Myocyte (in vitro differentiated cells): ENCODE measurements at regions not wholly inside any gene's neighbourhood (a gene's known extent, or its start where the extent isn't known, plus 50 kb on each side); places are given as distances from the start of the nearest gene placed in this dataset.

ENCODE experiments used
- DNase-seq: peaks from one replicate; pipeline ENCODE4 v3.0.0-alpha.2; 2012; ENCODE audit warnings: low read depth

DNA sequence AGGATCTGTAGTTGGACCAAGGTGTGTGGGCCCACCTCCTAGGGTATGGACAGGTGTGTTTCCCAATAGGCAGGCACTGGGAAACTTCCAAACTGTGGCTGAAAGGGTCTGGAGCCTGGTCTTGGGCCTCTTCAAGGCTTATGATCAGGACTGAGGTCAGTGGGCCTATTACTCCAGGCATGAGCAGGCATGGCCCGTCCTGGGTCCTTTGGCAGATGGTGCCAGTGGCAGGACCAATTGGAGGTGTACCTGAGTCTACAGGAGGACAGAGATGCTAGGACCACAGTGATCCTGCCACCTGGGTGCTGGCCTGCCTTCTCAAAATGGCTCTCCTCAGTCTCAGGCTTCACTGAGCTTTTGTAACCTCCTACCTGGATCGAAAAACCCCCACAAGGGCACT is 95.4 kb downstream of the RAB18 start:
- no peak for DNase-seq

DNA sequence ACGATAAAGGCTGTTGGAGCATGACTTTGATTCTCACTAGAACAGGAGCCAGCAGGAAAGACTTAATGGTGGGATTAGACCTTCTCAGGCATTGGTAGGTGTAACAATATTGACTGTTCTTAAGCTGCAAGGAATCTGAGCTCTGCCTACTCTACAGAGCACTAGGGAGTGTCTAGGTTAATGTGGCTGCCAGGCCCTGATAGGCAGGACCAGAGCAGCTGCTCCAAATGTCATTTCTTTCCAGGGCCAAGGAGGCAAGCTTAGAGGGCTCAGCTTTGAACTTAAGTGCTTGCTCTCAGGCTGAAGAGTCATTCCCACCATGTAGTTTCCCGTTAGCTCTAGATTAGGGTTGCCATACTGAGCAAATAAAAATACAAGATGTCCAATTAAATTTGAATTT is 96.8 kb downstream of the RAB18 start:
- peak; percentile 42 for DNase-seq

DNA sequence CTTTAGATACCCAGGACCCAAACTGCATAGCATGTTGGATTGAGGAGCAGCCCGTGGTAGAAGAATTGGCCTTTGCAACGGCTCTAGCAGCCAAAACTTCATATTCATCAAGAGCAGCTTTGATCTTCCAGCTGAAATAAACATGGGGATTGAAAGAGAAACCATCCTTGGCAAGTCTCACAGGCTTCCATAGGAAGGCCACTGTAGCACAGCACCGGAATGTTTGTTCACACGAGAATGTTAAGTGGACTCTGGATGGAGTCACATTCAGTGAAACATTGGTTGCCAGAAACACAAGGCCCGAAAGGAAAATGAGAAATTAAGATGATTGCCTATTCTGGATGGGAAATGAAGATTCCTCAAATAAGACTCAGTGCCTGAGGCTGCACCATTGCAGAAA is 97.4 kb downstream of the RAB18 start:
- no peak for DNase-seq

DNA sequence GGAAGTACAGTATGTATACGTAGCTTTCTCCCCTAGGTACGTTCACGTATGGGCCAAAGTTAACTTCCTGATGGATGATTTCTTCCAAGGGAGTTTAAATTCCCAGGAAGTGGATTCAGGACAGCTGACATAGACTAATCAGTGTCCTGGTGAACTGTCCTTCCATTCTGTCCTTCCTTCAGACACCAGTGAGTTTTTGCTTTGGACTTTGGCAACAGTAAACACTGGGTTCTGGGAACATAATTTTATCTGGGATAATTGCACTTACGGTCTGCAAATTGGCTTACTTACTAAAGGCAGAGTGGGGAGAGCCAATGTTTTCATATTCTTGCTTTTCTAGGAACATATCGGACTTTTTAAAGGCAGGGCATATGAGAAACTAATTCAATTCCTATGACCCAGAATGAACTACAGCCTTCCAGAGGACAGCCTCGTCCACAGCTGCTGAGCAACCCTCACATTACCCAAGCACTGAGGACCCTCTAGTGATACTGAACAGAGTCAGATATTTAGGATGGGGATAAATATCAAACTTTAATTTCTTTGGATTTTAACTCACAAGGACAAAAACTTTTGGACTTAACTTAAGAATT is 97.9 kb downstream of the RAB18 start:
- no peak for DNase-seq

DNA sequence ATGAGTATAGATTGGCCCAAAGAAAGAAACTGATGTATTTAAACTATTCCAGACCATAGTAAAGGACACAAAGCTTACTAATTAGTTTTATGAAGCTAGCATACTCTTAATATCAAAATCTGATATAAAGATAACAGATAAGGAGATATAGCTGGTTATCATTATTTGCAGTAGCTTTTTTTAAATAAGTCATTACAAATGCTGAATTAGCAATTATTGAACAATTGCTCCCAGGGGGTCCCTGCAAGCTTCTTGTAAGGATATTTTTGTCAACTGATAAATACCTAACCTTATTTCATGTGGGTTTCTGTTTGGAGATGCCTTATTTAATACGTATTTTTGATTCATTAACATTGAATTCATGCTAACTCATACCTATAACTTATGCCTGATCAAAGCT is 99.0 kb downstream of the RAB18 start:
- no peak for DNase-seq

DNA sequence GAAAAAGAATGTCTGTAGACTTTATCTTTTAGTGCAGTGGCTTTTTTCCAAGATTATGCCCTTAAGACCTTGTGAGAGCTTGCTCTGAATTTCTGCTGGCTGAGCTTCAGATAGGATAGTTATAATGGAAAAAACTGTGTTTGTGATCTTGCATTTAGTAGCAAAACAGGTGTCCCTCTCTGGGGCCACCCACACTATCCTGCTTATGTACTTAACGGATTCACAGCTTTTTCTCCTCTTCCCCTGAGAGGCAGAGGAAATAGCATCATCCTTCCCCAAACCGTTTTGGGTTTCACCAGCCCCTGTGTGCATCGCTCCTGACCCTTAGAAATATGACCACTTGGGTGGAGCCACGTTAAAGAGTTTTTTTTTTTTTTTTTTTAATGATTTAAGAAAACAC is 101.2 kb downstream of the RAB18 start:
- DNase-seq = no peak

DNA sequence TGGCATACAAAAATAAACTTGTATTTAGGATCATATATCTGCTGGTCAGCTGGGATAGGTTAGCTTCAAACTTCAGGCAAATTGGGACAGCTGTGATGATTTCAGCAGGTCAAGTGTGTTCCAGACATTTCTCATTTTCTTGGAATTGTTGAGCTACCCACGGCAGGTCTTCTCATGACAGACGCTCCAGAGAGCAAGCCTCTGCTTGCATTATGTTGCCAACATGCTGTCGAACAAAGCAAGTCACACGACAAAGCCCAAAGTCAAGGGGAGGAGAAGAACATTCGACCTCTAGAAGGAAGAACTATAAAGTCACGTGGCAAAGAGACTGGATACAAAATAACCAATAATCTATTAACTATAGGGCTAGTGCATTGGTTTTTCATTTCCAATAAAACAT is 103.5 kb downstream of the RAB18 start:
- no peak for DNase-seq

DNA sequence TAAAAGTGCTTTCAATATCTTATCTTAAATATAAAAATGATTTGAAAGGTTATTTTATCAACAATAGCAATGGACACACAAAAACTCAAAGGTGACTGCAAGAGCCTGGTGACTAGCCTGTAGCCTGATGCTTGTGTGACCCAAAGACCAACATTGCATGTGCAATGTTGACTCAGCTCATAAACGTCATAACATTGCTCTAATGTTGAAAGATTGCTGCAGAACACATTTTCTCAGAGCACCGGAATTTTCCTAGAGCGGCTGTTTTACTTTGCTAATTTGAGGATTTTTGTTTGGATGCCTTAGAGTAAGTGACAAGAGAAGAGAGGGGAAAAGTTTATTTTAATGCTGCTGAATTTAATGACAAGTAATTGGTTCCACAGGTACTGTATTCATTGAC is 107.1 kb downstream of the RAB18 start:
- DNase-seq = peak; percentile 22

DNA sequence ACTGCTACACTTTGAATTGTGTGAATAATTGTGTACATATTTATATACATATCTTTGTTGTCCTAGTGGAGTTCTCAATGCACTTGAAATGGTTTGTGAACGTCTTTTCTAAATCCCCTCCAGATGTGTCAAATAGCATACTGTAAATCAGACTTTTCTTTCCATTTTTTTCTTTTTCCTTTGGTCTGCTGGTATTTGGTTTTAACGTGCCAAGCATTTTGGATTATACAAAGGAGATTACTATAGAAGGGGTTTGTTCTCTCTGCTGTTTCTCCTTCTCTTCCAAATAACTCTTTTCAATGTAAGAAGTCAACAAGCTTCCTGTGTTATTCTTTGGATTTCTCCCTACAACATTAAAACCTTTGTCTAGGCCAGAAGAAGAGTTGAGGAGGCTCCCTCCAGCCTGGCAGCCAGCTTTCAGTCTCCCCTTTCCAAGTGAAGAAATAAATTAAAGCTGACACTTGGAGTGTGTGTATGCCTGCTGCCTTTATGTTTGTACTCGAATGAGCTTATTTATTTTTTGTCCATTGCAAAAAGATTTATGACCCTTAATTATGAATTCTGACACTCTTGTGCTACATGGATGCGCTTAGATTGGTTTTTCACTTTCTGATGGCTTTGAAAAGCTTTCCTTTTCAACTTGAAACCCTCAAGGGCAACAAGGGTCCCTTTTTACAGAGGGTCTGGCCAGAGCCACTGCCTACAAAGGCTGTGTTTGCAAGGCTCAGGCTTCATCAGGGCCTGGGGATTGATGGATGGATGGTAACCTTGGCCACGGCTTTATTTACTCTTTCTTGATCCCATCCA is 107.8 kb downstream of the RAB18 start:
- DNase-seq = no peak

DNA sequence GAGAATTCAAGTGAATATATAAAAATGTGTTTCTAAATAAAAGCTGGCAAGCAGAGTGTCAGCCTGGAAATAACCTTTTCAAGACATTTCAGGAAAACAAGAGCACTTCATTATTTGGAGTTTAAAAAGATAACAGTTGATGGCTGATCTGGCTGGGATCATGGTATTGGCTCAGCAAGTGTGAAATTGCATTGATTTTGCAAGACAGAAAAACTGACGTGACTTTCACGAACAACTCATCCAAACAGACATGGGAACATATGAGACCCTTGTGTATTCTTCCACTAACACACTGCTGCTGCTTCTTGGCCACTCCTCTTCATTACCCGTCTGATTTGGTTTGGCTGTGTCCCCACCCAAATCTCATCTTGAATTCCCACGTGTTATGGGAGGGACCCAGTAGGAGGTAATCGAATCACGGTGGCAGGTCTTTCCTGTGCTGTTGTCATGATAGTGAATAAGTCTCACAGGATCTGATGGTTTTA is 108.5 kb downstream of the RAB18 start:
- no peak for DNase-seq

DNA sequence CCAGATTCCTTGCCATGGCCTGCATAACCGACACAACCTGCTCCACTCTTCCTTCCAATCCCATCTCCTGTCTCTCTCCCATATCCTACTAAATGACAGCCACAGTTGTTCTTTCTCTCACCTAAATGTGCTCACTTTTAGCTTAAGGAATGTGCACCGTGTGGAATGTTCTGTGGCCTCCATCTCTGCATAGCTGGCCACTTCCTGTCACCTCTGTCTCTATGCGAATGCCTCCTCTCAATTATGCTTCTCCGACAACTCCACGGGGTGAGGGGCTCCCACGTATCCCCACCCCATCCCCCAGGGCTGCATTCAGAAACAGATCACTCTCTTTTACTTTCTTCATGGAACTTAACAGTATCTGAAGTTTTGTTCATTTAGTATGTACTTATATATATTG is 110.7 kb downstream of the RAB18 start:
- DNase-seq = no peak

DNA sequence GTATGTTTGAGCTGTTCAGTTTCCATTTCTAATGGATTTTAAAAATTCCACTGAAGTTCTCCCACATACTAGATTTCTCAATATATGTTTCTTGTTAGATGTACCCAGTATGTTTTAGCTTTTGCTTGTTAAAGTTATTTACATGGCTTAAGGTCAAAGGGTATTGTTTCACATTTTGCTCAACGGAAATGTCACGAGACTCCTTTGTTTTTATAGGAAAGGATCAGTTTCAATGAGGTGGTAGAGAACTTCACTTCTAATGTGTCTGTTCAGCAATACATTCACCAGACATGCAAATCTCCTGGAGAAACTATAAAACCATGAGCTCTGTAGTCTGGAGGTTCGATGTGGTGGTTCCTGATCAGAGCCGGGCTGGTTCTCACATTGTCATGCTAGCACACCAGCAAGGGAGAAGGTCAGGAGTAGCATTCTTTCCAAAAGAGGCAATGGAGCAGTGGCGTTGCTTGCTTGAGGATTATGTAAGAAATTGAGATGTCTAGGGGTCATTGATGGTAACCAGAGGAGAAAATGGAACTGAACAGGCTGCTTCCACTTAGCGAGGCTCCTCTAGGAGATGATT is 114.0 kb downstream of the RAB18 start:
- no peak for DNase-seq

DNA sequence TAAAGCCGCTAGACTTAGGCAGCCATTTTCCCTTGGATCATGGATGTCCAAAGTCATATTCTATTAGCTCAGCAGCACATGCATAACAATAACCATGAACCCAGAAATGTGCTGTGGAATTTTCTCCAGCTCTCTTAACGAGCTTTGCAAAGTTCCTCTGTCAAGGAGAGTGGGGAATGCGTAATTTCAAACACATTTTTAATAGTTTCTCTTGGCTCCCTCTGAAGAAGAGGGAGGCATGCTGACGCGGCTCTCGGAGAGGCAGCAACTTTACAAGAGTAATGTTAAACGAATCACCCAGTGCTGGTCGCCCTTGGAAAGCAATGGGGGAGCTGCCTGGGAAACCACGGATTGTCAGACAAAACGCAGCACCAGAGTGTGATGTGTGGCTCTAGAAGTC is 114.8 kb downstream of the RAB18 start:
- DNase-seq = no peak

DNA sequence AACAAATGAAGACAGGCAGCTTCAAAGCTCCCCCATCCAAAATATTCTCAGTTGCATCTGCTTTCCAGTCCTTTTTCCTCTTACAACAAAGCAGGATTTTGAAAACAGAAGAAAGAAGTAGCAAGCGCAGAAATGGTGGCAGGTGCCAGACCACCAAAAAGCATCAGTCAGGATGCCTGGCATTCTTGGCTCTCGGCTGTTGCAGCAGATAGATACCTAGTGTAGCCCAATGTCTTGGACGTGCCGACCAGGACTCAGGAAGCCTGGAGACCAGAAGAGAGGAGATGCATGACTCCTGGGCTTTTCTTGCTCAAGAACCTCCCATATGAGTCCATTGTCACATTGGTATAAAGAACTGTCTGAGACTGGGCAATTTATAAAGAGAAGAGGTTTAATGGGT is 115.2 kb downstream of the RAB18 start:
- DNase-seq = peak; percentile 15

DNA sequence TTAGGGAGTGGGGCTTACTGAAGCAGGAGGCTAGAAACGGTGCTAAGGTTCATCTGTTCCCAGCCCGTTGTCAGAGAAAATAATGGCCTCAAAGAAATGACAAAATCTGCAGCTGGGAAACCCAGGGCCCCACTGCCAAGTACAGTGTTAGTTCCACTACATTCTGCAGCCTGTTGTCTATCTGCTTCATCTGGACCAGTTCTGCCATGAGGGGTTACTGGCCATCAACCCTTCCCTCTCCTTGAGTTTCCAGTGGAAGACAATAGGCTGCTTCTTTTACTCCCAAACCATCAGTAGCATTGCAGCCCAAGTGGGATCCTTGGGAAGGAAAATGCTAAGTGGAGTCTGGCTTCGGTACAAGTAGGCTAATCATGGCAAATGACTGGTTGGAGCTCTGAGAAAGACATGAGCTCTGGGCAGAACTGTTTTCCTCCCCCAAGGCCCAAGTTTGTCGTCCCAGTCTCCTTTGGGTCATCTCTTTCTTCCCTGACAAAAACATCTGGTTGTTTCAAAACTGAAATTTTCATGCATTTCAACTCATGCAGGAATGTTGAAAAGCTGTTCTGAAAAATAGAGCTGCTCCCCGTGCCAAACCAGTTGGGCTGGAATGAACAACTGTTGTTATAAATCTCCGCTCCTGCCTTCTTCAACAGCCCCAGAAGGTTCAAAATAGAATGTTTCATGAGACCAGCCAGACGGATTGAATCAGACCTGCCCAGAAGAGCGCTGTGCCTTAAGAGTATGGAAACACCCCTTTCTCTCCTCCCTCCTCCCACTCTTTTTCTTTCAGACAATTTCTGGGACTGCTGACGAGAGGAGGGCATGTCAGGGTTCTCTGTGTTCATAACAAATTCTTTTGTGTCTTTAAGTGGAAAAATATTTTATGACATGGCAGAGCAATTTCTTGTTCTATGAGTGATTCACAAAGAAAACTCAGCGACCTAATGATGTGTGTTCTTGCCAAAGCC is 116.6 kb downstream of the RAB18 start:
- DNase-seq = peak; percentile 88

DNA sequence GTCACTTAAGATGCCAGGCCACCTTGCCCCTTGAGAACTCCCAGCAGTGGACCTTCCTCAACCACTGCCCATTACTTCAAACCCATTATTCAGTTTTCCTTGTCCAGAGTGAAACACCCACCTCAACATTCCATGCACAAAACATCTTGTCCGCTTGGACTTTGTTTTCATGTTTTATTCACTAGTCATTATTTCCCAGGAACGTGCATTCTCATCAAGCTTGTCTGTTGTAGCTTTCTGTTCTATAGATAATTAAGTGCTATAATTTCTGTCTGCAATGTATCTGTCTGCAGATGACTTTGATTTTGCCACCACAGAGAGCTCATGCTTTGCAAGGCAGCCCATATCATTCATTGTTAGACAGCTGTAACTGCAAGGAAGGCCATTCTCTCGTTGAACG is 117.4 kb downstream of the RAB18 start:
- DNase-seq = no peak

DNA sequence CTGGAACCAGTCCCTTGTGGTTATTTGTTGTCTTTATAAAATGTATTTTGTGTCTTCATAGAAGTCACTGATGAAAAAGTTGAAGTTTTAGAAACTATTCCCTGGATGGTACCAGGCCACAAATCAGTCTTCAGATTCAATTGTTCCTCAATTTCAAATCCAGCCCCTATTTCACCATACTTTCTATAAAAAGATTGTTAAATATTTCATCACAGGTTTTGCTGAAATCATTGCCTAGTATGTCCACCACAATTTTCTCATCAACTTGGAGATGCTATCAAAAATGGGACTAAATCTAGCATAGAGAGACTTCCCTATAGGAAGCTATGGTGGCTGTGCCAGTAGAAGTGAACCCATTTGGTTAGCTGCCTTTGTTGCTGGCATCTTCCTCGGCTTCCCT is 118.5 kb downstream of the RAB18 start:
- no peak for DNase-seq
